Neutrophil (primary cell): ENCODE measurements at regions not wholly inside any gene's neighbourhood (a gene's known extent, or its start where the extent isn't known, plus 50 kb on each side); places are given as distances from the start of the nearest gene placed in this dataset.

Experiments used
- H3K27ac ChIP-seq: fragments of 200-600 bp; sonication (generic); 2 replicates; pipeline ENCODE4 v1.5.1; 2016; ENCODE audit warnings: mild to moderate bottlenecking, moderate library complexity
- H3K27me3 ChIP-seq: fragments of 200-600 bp; sonication (generic); 2 replicates; pipeline ENCODE4 v1.6.0; 2016; ENCODE audit warnings: mild to moderate bottlenecking
- H3K36me3 ChIP-seq: fragments of 200-600 bp; sonication (generic); 2 replicates; pipeline ENCODE4 v1.5.1; 2017
- H3K4me1 ChIP-seq, 2 experiments: fragments of 200-600 bp in 1 of 2; sonication (generic) in 1 of 2; 1 replicate in 1 of 2; 2 replicates in 1 of 2; pipeline versions ENCODE4 v1.5.1 to v1.6.1; 2013 to 2016; ENCODE audit warnings: low read depth in 1 of 2, low read length in 1 of 2, mild to moderate bottlenecking in 1 of 2, moderate library complexity in 1 of 2; ENCODE audit not compliant: control insufficient read depth in 1 of 2, insufficient read depth in 1 of 2
- H3K4me3 ChIP-seq, 2 experiments: fragments of 200-600 bp in 1 of 2; sonication (generic) in 1 of 2; 1 replicate in 1 of 2; 2 replicates in 1 of 2; pipeline ENCODE4 v1.5.1; 2013 to 2016; ENCODE audit warnings: low read depth in 1 of 2, low read length in 1 of 2, mild to moderate bottlenecking in 1 of 2, moderate library complexity in 1 of 2
- H3K9me3 ChIP-seq: fragments of 200-600 bp; sonication (generic); 2 replicates; pipeline ENCODE4 v1.5.1; 2016
- TF ChIP-seq, protein P1 (sequence below): fragments of 200-600 bp; sonication (generic); IDR thresholded peaks from 2 replicates; pipeline ENCODE4 v1.5.1; 2016; ENCODE audit warnings: antibody characterized with exemption

DNA sequence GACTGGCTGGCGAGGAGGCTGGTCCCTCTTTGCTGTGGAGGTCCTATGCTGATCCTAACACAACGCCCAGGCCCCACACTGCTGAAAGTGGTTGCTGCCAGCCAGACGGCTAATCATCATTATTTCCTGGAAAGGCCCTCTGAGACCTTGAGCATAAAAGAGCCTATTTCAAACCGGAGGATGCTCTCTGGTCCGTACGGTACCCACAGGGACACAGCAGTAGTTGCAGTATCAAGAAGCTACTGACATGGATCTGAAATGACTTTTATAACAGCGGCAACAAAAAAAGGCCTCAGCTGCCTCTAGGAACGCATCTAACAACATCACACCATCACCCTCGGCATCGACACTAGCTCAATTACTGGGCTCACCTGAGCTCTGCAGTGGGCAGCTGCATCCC, 59.1 kb upstream of the FOXB1 start:
- TF ChIP-seq, protein P1, sequence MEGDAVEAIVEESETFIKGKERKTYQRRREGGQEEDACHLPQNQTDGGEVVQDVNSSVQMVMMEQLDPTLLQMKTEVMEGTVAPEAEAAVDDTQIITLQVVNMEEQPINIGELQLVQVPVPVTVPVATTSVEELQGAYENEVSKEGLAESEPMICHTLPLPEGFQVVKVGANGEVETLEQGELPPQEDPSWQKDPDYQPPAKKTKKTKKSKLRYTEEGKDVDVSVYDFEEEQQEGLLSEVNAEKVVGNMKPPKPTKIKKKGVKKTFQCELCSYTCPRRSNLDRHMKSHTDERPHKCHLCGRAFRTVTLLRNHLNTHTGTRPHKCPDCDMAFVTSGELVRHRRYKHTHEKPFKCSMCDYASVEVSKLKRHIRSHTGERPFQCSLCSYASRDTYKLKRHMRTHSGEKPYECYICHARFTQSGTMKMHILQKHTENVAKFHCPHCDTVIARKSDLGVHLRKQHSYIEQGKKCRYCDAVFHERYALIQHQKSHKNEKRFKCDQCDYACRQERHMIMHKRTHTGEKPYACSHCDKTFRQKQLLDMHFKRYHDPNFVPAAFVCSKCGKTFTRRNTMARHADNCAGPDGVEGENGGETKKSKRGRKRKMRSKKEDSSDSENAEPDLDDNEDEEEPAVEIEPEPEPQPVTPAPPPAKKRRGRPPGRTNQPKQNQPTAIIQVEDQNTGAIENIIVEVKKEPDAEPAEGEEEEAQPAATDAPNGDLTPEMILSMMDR, result no peak
- Histone ChIP-seq H3K36me3 (no peaks in the 10 kb centered on the region), H3K27ac (no peak overlapping the region), H3K9me3 (no peaks in the 10 kb centered on the region), H3K4me1 (no peaks in the 10 kb centered on the region), H3K27me3 (no peaks in the 10 kb centered on the region), H3K4me3 (no peak overlapping the region)

DNA sequence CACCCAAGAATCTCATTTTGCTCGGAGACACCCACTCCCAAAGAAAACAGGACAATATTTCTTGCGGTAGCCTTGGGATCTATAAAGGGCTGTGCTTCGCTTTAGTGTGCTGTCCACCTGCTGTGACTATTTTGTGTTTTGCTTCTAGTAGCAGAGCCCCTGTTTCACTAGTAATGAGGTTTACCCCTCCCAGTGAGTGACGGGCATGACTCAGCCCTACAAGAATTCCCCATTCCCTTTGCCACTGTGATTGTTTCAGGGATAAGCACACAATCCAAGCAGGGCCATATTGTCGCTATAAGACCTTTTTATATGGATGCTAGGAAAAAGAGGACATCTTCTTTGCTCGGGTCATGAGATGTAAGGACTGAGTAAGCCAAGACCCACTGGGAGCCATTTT, 62.5 kb upstream of the FOXB1 start:
- Histone ChIP-seq H3K27ac (no peak overlapping the region), H3K4me1 (no peaks in the 10 kb centered on the region), H3K4me3 (no peak overlapping the region), H3K27me3 (no peaks in the 10 kb centered on the region), H3K9me3 (no peaks in the 10 kb centered on the region), H3K36me3 (no peaks in the 10 kb centered on the region)
- TF ChIP-seq, protein P1, result no peak

DNA sequence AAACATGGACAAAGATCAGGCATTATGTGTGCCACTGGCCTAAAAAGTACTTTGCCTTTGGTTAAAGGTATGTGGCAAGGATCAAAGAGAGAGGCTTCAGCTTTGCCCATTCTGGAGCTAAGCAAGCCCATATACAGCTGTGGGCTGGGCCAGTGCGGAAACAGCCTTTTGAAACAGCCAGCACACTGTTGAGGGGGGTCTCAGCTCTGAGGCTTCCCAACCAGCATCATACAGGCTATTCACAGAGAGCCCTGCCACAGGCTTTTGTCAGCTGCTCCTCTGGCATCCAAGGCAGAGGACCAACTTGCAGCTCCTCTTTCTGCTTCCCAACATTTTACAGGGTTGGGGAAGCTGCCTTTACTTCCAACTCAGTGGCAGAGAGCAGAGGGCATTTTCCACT, 63.2 kb upstream of the FOXB1 start:
- Histone ChIP-seq H3K4me3 (no peak overlapping the region), H3K9me3 (no peaks in the 10 kb centered on the region), H3K36me3 (no peaks in the 10 kb centered on the region), H3K27me3 (no peaks in the 10 kb centered on the region), H3K27ac (no peak overlapping the region), H3K4me1 (no peaks in the 10 kb centered on the region)
- TF ChIP-seq, protein P1, result no peak

DNA sequence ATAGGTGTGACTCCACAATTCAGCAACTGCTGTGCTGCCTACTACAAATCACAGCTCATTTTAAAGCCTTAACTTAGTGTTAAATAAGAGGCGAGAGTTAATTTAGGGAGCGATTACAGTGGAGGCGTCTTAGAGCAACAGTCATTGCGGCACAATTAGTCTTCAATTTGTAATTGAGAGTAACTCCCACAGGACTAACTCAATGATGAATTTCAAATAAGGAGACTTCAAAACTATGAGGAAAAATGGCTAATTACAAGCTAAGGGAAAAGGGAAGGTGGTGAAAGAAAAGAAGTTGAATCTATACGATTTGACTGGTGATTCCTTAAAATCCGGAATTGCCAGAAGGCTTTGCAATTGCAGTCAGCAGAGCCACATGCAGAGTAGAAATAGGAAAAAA, 63.7 kb upstream of the FOXB1 start:
- H3K27me3 ChIP-seq, result no peaks in the 10 kb centered on the region
- no peaks in the 10 kb centered on the region for H3K9me3 ChIP-seq

DNA sequence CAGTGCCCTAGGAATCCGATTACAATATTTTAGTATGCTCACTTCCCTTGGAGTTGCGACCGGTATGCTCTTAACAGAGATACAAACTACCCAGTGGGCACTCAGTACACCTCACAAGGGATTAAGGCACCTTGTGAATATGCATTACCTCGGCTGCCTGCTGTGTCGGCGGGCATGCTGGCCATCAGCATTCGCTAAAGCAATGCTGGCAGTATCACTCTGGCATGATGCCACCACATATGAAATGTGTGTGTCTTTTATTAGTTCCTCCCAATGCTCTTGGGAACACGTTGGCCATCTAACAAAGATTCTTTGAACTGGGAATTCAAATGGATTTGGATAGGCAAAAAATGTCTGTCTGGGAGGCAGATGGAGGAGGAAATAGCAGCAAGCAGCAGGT, 67.4 kb upstream of the FOXB1 start:
- Histone ChIP-seq H3K4me3 (no peak overlapping the region), H3K27ac (no peak overlapping the region), H3K4me1 (no peaks in the 10 kb centered on the region), H3K36me3 (no peaks in the 10 kb centered on the region), H3K9me3 (no peaks in the 10 kb centered on the region), H3K27me3 (no peaks in the 10 kb centered on the region)
- TF ChIP-seq, protein P1, result no peak

More for the DNA sequence above, 63.7 kb upstream of the FOXB1 start:
- Histone ChIP-seq H3K4me1 (no peaks in the 10 kb centered on the region), H3K4me3 (no peak overlapping the region), H3K36me3 (no peaks in the 10 kb centered on the region), H3K27ac (no peak overlapping the region)
- TF ChIP-seq, protein P1, result no peak

DNA sequence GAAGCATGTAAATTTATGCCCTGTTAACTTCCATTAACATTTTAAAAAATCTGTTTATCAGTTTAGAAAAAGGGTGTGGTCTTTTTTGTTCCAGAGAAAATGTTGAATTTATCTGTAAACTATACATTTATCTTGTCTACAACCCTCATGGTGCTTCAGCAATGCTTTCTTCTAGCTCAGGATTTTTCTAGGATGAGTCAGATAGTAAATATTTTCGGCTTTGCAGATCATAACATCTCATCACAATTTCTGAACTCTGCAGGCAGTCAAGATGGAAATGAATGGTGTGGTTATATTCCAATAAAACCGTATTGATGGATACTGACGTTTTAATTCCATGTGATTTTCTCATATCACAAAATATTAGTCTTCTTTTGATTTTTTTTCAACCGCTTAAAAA, 70.5 kb upstream of the FOXB1 start:
- TF ChIP-seq, protein P1, result no peak

More for the DNA sequence above, 70.5 kb upstream of the FOXB1 start:
- H3K27me3 ChIP-seq, result no peaks in the 10 kb centered on the region
- no peak overlapping the region for H3K27ac ChIP-seq
- no peak overlapping the region for H3K4me3 ChIP-seq
- H3K9me3 ChIP-seq, result no peaks in the 10 kb centered on the region
- no peaks in the 10 kb centered on the region for H3K4me1 ChIP-seq
- no peaks in the 10 kb centered on the region for H3K36me3 ChIP-seq
